Sigmoid colon (tissue), 4 donors: ENCODE measurements at regions not wholly inside any gene's neighbourhood (a gene's known extent, or its start where the extent isn't known, plus 50 kb on each side); places are given as distances from the start of the nearest gene placed in this dataset.

Source experiments
- EP300 ChIP-seq, 4 donors: sonication (generic); formaldehyde crosslinking; IDR thresholded peaks; one replicate each; pipeline ENCODE4 v1.6.1; 2017; ENCODE audit warnings: antibody characterized with exemption in 4 of 4
- POLR2A ChIP-seq, 2 donors: fragments of 450-650 bp; IDR thresholded peaks; one replicate each; pipeline ENCODE4 v1.6.1; 2016; ENCODE audit warnings: antibody characterized with exemption in 2 of 2, mild to moderate bottlenecking in 2 of 2, moderate library complexity in 2 of 2
- POLR2AphosphoS5 ChIP-seq, 4 donors: sonication (generic); formaldehyde crosslinking; IDR thresholded peaks; one replicate each; pipeline ENCODE4 v1.6.1; 2017; ENCODE audit warnings: antibody characterized with exemption in 4 of 4
- TF ChIP-seq, protein P1 (sequence below), 4 experiments: fragments of 450-650 bp in 3 of 4; fragments of 200-600 bp in 1 of 4; IDR thresholded peaks; one replicate each; pipeline ENCODE4 v1.5.1; 2016 to 2019; ENCODE audit warnings: antibody characterized with exemption in 4 of 4, mild to moderate bottlenecking in 3 of 4, moderate library complexity in 2 of 4

DNA sequence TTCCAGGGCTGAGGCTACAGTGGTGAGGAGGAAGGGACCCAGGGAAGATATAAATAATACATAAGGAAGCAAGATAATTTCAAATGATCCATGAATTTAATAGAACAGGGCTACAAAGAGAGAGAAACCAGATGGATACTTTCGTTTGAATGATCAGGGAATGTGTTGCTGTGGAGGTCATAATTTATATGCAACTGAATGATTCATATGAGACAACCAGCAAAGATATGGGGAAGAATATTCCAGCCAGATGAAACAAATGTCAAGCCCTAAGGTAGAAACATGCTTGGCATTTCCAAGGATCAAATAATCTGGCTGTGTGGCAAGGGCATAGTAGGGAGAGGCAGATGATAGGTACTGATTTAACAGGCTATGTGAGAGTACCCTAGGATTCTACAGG lies 84.8 kb upstream of the ZC3H11B start:
- TF ChIP-seq, protein P1, sequence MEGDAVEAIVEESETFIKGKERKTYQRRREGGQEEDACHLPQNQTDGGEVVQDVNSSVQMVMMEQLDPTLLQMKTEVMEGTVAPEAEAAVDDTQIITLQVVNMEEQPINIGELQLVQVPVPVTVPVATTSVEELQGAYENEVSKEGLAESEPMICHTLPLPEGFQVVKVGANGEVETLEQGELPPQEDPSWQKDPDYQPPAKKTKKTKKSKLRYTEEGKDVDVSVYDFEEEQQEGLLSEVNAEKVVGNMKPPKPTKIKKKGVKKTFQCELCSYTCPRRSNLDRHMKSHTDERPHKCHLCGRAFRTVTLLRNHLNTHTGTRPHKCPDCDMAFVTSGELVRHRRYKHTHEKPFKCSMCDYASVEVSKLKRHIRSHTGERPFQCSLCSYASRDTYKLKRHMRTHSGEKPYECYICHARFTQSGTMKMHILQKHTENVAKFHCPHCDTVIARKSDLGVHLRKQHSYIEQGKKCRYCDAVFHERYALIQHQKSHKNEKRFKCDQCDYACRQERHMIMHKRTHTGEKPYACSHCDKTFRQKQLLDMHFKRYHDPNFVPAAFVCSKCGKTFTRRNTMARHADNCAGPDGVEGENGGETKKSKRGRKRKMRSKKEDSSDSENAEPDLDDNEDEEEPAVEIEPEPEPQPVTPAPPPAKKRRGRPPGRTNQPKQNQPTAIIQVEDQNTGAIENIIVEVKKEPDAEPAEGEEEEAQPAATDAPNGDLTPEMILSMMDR (IDR thresholded peaks at IDR 0.05) = no peak
- TF ChIP-seq POLR2A (IDR thresholded peaks at IDR 0.05) (no peak), POLR2AphosphoS5 (IDR thresholded peaks at IDR 0.05) (no peak), EP300 (IDR thresholded peaks at IDR 0.05) (no peak)
